HUES48 (cell line): ENCODE measurements at regions not wholly inside any gene's neighbourhood (a gene's known extent, or its start where the extent isn't known, plus 50 kb on each side); places are given as distances from the start of the nearest gene placed in this dataset.
"Not testable (repeated sequence)": the region's sequence is repeated elsewhere in the genome, so short reads cannot be mapped to it uniquely, and the experiment has no call there.

Experiments used
- H3K27ac ChIP-seq: one replicate; pipeline ENCODE4 v1.7.0; 2013; ENCODE audit warnings: low read depth, low read length, inconsistent platforms
- H3K27me3 ChIP-seq: 2 replicates; pipeline ENCODE4 v1.6.1; 2013; ENCODE audit warnings: mild to moderate bottlenecking, low read length; ENCODE audit not compliant: control insufficient read depth, insufficient read depth
- H3K36me3 ChIP-seq: 2 replicates; pipeline ENCODE4 v1.6.1; 2013; ENCODE audit warnings: low read length; ENCODE audit not compliant: control insufficient read depth, insufficient read depth
- H3K4me1 ChIP-seq: 2 replicates; pipeline ENCODE4 v1.6.1; 2013; ENCODE audit warnings: mild to moderate bottlenecking, low read length; ENCODE audit not compliant: control insufficient read depth, insufficient read depth
- H3K4me3 ChIP-seq: 2 replicates; pipeline ENCODE4 v1.5.1; 2013; ENCODE audit warnings: mild to moderate bottlenecking, low read depth, low read length
- H3K9ac ChIP-seq: 2 replicates; pipeline ENCODE4 v1.6.1; 2013; ENCODE audit warnings: mild to moderate bottlenecking, low read depth, low read length, moderate library complexity
- H3K9me3 ChIP-seq: 2 replicates; pipeline ENCODE4 v1.6.1; 2013; ENCODE audit warnings: low read length; ENCODE audit not compliant: control insufficient read depth, insufficient read depth

DNA sequence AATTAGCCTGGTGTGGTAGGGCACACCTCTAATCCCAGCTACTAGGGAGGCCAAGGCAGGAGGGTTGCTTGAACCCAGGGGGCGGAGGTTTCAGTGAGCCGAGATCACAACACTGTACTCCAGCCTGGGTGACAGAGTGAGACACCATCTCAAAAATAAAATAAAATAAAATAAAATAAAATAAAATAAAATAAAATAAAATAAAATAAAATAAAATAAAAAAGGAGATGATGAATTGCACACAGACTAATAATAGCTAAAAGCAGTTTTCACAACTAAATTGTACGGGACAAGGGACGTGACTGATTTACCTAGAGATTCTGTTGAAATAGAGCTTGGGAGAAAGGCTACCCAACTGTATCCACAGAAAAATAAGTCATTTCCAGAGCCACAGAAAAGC is 1471.3 kb downstream of the CDH11 start:
- no peaks in the 10 kb centered on the region for H3K9me3 ChIP-seq
- no peak overlapping the region for H3K9ac ChIP-seq
- H3K4me3 ChIP-seq = no peak overlapping the region
- H3K27ac ChIP-seq = no peak overlapping the region
- H3K36me3 ChIP-seq = no peaks in the 10 kb centered on the region
- H3K27me3 ChIP-seq = no peaks in the 10 kb centered on the region
- H3K4me1 ChIP-seq = peaks cover 12% of the 10 kb centered on the region

DNA sequence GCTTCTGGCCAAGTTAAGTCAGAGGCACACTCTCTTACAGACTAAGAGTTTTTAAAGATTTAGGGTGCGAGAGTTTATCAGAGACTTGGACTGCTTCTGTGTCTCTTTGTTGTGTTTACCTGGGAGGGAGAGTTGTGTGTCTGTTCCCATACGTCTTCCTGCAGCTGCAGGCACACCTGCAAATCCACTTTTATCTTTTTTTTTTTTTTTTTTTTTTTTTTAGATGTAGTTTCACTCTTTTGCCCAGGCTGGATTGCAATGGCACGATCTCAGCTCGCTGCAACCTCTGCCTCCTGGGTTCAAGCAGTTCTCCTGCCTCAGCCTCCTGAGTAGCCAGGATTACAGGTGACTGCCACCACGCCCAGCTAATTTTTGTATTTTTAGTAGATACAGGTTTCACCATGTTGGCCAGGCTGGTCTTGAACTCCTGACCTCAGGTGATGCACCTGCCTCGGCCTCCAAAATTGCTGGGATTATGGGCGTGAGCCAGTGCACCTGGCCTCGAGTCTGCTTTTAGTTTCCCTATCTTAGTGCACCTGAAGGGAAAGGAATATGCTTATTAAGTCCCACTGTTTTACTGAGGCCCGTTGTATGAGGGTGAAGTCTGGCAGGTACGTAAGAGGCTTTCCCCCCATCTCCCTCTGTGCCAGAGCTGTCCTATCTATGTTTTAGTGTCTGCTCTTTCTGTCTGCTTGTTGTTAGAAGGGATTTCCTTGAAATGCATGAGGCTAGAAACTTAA is 1488.0 kb downstream of the CDH11 start:
- H3K36me3 ChIP-seq, H3K4me1 ChIP-seq, H3K27ac ChIP-seq, H3K27me3 ChIP-seq, H3K9me3 ChIP-seq, H3K4me3 ChIP-seq, H3K9ac ChIP-seq: not testable (repeated sequence)

GRCh38 chr16:63629272-63629671 is 1492.6 kb downstream of the CDH11 start:
- Histone ChIP-seq H3K9me3 (peaks cover 7% of the 10 kb centered on the region; the same call in 1 of the 2 replicates), H3K4me1 (peaks cover 22% of the 10 kb centered on the region), H3K27me3 (no peaks in the 10 kb centered on the region), H3K27ac (peak overlapping the region; percentile 74), H3K36me3 (no peaks in the 10 kb centered on the region), H3K9ac (no peak overlapping the region), H3K4me3 (no peak overlapping the region)

DNA sequence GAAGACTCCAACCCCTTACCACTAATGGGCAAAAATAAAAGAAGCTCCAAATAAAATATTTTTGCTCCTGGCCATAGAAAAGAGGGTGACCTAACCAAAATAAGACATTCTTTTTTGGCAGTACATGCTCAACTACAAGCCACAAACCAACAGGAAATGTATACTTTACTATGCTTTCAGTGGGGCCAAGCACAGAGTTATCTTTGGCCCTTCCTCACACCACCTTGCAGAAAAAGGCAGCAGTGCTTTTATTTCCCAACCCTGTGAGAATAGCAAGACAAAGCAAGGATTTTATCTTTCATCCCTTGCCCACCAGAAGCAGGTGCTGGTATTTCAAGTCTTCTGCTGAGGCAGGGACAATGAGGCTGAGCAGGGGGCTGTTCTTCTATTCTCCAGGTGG is 1493.1 kb downstream of the CDH11 start:
- Histone ChIP-seq H3K27ac (peak overlapping the region; percentile 74), H3K9ac (no peak overlapping the region), H3K9me3 (peaks cover 7% of the 10 kb centered on the region; the same call in 1 of the 2 replicates), H3K27me3 (no peaks in the 10 kb centered on the region), H3K4me3 (no peak overlapping the region), H3K4me1 (peaks cover 23% of the 10 kb centered on the region), H3K36me3 (no peaks in the 10 kb centered on the region)

GRCh38 chr16:63625126-63625525 is 1496.7 kb downstream of the CDH11 start:
- Histone ChIP-seq H3K9ac (no peak overlapping the region), H3K27me3 (no peaks in the 10 kb centered on the region), H3K36me3 (no peaks in the 10 kb centered on the region), H3K4me1 (peaks cover 23% of the 10 kb centered on the region), H3K4me3 (no peak overlapping the region), H3K27ac (no peak overlapping the region), H3K9me3 (no peaks in the 10 kb centered on the region)

- Histone ChIP-seq H3K27me3 (no peaks in the 10 kb centered on the region), H3K27ac (no peak overlapping the region), H3K9me3 (no peaks in the 10 kb centered on the region), H3K4me3 (no peak overlapping the region), H3K9ac (no peak overlapping the region), H3K36me3 (no peaks in the 10 kb centered on the region), H3K4me1 (peaks cover 15% of the 10 kb centered on the region)
Observed at GRCh38 chr16:63623551-63624039, 1498.3 kb downstream of the CDH11 start.

DNA sequence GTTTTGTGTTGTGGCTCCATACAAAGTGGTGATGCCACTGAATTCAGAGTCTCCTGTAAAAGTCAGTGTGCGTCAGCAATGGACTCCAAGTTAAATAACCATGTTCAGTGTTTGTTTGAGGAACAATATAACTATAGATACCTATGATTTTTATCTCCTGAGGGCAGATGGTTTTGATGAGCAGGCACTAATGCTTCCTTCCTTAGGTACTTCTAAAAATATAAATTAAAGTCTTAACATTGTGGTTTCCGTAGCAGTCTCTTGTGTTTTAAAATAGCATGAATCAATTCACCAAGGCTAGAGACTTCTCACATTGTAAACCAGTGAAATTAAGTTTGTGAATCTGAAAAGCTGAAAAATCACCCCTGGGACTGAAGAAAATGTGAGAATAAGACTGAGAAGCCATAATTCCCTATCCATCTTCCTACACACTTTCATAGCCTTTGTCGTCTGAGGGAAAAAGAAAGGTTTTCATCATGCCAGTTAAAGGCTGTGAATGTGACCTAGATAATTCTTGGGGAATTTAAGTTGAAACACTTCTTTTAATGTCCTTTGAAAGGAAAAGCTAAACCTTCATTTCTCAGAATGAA is 1502.9 kb downstream of the CDH11 start:
- no peak overlapping the region for H3K9ac ChIP-seq
- no peaks in the 10 kb centered on the region for H3K9me3 ChIP-seq
- H3K27ac ChIP-seq = no peak overlapping the region
- peaks cover 15% of the 10 kb centered on the region; the same call in 1 of the 2 replicates for H3K27me3 ChIP-seq
- H3K4me3 ChIP-seq = no peak overlapping the region
- H3K36me3 ChIP-seq = no peaks in the 10 kb centered on the region
- no peaks in the 10 kb centered on the region for H3K4me1 ChIP-seq

DNA sequence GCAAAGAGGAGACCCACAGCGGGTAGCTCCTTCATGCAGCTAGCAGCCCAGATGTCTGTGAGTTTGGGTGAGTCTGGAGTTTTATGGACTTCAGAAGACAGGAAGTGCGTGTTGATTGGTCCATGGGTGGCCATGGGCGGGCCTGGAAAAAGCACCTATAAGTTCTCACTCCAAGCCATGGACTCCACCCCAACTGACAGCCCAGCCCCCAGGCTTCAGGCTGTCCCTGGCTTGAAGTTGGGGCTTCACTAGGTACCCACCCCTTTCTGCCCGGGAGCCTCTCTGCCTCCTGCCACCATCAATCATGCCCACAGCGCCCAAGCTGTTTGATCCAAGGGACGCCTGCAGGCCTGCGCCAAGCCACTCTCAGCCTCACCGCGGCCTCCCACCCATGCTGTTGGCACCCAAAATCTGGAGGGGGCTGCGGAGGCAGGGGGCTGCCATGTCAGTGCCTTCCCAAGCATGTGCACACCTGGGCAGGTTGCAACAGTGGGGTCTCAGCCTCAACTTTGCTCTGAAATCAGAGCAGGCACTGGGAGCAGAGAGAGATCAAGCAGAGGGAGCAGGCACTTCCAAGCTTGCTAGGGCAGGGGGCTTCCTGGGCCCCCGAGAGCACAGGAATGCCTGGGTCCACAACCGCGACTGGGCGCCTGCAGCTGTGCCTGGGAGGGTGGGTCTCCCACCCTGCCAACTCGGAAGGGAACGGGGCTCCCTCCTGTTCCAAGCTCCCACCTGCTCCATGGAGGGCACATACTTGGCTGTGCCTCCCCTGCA is 1503.7 kb downstream of the CDH11 start:
- no peak overlapping the region for H3K27ac ChIP-seq

DNA sequence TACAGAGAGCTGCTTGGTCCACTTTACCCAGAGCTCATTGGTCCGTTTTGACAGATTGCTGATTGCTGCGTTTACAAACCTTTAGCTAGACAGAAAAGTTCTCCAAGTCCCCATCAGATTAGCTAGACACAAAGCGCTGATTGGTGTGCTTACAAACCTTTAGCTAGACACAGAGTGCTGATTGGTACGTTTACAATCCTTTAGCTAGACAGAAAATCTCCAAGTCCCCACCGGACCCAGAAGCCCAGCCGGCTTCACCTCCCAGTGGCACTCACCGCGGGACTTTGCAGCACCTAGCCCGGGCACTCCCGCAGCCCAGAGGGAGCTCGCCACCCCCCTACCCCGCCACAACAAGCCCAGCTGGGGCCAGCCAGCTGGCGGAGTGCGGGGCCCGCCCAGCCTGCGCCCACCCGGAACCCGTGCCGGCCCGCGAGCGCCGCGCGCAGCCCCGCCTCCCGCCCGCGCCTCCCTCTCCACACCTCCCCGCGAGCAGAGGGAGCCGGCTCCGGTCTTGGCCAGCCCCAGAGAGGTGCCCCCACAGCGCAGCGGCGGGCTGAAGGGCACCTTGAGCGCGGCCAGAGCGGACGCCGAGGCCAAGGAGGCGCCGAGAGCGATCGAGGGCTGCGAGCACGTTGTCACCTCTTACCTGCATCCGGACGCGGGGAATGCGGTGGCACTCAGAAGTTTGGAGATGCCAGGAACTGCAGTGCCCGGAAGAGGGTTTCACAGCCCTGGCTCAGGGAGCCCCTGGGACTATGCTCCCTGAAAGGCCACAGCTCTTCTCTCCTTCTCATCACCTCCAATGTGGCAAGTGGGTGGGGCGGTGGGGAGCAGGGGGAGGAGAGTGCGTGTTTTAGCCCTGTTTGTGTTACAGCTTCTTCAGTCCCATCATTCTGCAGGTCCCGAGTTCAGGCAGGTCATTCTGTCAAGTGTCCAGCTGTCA is 1504.5 kb downstream of the CDH11 start:
- peaks cover 15% of the 10 kb centered on the region; the same call in 1 of the 2 replicates for H3K27me3 ChIP-seq
- H3K9me3 ChIP-seq = no peaks in the 10 kb centered on the region
- H3K4me3 ChIP-seq = peak overlapping the region; percentile 64
- H3K27ac ChIP-seq = no peak overlapping the region
- peak overlapping the region; percentile 20; the same call in 1 of the 2 replicates for H3K9ac ChIP-seq
- H3K4me1 ChIP-seq = peaks cover 14% of the 10 kb centered on the region
- H3K36me3 ChIP-seq = no peaks in the 10 kb centered on the region

More for the DNA sequence above, 1503.7 kb downstream of the CDH11 start:
- peaks cover 6% of the 10 kb centered on the region for H3K4me1 ChIP-seq
- H3K4me3 ChIP-seq = peak overlapping the region; percentile 64
- no peaks in the 10 kb centered on the region for H3K36me3 ChIP-seq
- H3K9ac ChIP-seq = no peak overlapping the region
- H3K27me3 ChIP-seq = peaks cover 15% of the 10 kb centered on the region; the same call in 1 of the 2 replicates
- H3K9me3 ChIP-seq = no peaks in the 10 kb centered on the region

DNA sequence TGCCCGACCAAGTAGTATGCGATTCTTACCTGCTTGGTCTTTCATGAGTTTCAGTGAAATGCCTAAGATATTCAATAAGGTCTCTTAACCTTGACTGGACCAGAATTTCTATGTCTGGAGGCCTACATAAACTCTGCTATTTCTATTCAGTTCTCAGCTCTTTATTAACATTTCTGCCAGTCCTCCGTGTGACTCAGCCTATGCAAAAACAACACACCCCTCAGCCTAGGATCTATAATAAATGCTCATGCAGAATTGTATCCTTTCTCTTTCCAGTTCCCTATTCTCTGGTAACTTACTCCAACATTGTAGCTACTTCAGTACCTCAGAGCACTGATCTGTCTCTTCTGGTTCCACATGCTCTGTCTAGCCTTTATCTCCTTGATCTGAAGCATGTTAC is 1507.4 kb downstream of the CDH11 start:
- Histone ChIP-seq H3K36me3 (no peaks in the 10 kb centered on the region), H3K4me1 (peaks cover 16% of the 10 kb centered on the region), H3K27me3 (peaks cover 15% of the 10 kb centered on the region; the same call in 1 of the 2 replicates), H3K27ac (no peak overlapping the region), H3K4me3 (no peak overlapping the region), H3K9ac (no peak overlapping the region), H3K9me3 (no peaks in the 10 kb centered on the region)
